MCF 10A (cell line): ENCODE measurements at regions not wholly inside any gene's neighbourhood (a gene's known extent, or its start where the extent isn't known, plus 50 kb on each side); places are given as distances from the start of the nearest gene placed in this dataset.

Source experiments
- BruUV-seq: library from RNA; stranded (reverse); fragments of 400-500 nt; replicated peaks from 2 replicates; lab custom pipeline; 2021; lab: Mats Ljungman, UMichigan
- CTCF ChIA-PET: fragments of 300-600 bp; sonication (Branson Sonifier 250); formaldehyde crosslinking; extraction: SDS; loops from one replicate; lab custom pipeline; 2021; ENCODE audit warnings: antibody characterized with exemption, inconsistent platforms; lab: Yijun Ruan, JAX
- POLR2A ChIA-PET: fragments of 300-600, 350-650 bp; sonication (Branson Sonifier 250); formaldehyde crosslinking; extraction: SDS; loops from one replicate; lab custom pipeline; 2020; ENCODE audit warnings: antibody characterized with exemption, inconsistent platforms; lab: Yijun Ruan, JAX
- DNase-seq: peaks from one replicate; pipeline ENCODE4 v3.0.0-alpha.2; 2018; ENCODE audit not compliant: unreplicated experiment
- H3K27ac Mint-ChIP-seq: one replicate; pipeline ENCODE4 v1.8.0; 2022; ENCODE audit warnings: mild to moderate bottlenecking, low read depth, mixed read lengths; ENCODE audit not compliant: unreplicated experiment
- H3K27me3 Mint-ChIP-seq: one replicate; pipeline ENCODE4 v1.8.0; 2022; ENCODE audit warnings: mixed read lengths; ENCODE audit not compliant: insufficient read depth, unreplicated experiment
- H3K36me3 Mint-ChIP-seq: one replicate; pipeline ENCODE4 v1.8.0; 2022; ENCODE audit warnings: mild to moderate bottlenecking, moderate library complexity, mixed read lengths; ENCODE audit not compliant: insufficient read depth, unreplicated experiment
- H3K4me1 Mint-ChIP-seq: one replicate; pipeline ENCODE4 v1.8.0; 2022; ENCODE audit warnings: mixed read lengths; ENCODE audit not compliant: insufficient read depth, unreplicated experiment
- H3K4me3 Mint-ChIP-seq: one replicate; pipeline ENCODE4 v1.8.0; 2022; ENCODE audit warnings: mild to moderate bottlenecking, moderate library complexity, mixed read lengths; ENCODE audit not compliant: unreplicated experiment
- H3K9me3 Mint-ChIP-seq: one replicate; pipeline ENCODE4 v1.8.0; 2022; ENCODE audit warnings: mixed read lengths; ENCODE audit not compliant: unreplicated experiment
- CTCF ChIP-seq: fragments of 200-600 bp; IDR thresholded peaks from one replicate; pipeline ENCODE4 v1.8.0; 2022; ENCODE audit warnings: antibody characterized with exemption, mild to moderate bottlenecking; ENCODE audit not compliant: unreplicated experiment
- intact Hi-C: fragments of 100-400 bp; cut with micrococcal nuclease; formaldehyde crosslinking; loops from 2 replicates; pipeline ENCODE4 v1.14.1; 2022

DNA sequence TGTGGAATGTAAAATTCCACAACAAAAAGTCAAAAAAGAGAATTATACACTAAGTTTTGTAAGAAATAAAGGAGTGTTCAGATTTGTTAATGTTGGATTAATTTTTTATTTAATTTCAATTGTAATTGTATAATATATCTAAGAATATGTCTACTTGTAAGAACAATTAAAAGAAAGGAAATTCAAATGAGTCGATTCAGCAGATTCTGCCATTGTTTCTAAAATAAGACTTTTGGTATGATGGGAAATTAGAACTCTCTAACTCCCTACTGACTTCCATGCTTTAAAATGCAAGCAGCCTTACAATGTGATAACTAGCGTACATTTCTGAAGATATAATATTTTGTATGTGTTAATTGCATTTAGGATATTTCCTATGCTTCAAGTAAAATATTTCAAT is 395.9 kb upstream of the ZNF717 start:
- BruUV-seq, result no TSS peak
- intact Hi-C loops, result no loop called here

GRCh38 chr3:76198086-76198485 is 412.7 kb upstream of the ZNF717 start:
- Mint-ChIP-seq H3K9me3 (no peaks in the 10 kb centered on the region), H3K4me1 (no peaks in the 10 kb centered on the region), H3K4me3 (no peak overlapping the region), H3K27ac (no peak overlapping the region), H3K27me3 (peaks cover 15% of the 10 kb centered on the region), H3K36me3 (no peaks in the 10 kb centered on the region)
- no peak for DNase-seq
- intact Hi-C loops, result no loop called here
- POLR2A ChIA-PET, result no interaction called here
- no peak for TF ChIP-seq CTCF
- CTCF ChIA-PET, result no interaction called here
- BruUV-seq, result no TSS peak

More for the DNA sequence above, 395.9 kb upstream of the ZNF717 start:
- DNase-seq, result no peak
- ChIA-PET POLR2A (no interaction called here), CTCF (no interaction called here)
- Mint-ChIP-seq H3K36me3 (no peaks in the 10 kb centered on the region), H3K9me3 (peaks cover 9% of the 10 kb centered on the region), H3K4me3 (no peak overlapping the region), H3K4me1 (no peaks in the 10 kb centered on the region), H3K27ac (no peak overlapping the region), H3K27me3 (peaks cover 63% of the 10 kb centered on the region)
- TF ChIP-seq CTCF, result no peak

DNA sequence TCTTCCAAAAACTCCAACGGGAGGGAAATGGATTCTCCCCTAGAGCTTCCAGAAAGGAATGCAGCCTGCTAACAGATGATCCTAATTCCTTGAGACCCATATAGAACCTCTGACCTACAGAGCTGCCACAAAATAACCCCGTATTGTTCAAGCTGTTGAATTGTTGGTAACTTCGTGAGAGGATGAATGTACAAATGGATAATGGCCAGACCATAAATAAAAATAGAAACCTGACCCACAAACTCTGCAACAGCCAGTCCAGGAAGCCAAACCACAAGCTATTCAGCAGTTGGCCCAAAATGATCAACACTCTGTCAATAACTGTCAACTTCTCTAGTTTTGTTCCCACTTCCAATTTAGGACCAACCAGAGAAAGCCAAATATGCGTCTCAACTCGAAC is 414.0 kb upstream of the ZNF717 start:
- no peaks in the 10 kb centered on the region for H3K4me1 Mint-ChIP-seq
- no TSS peak for BruUV-seq
- POLR2A ChIA-PET, result no interaction called here
- intact Hi-C loops, result no loop called here
- no peaks in the 10 kb centered on the region for H3K9me3 Mint-ChIP-seq
- CTCF ChIA-PET, result no interaction called here
- peaks cover 26% of the 10 kb centered on the region for H3K27me3 Mint-ChIP-seq
- H3K36me3 Mint-ChIP-seq, result no peaks in the 10 kb centered on the region
- no peak for TF ChIP-seq CTCF
- DNase-seq, result no peak
- H3K27ac Mint-ChIP-seq, result no peak overlapping the region
- no peak overlapping the region for H3K4me3 Mint-ChIP-seq

- intact Hi-C loops, result no loop called here
- POLR2A ChIA-PET, result no interaction called here
- CTCF ChIA-PET, result no interaction called here
- DNase-seq, result peak; percentile 36
- Mint-ChIP-seq H3K4me1 (no peaks in the 10 kb centered on the region), H3K27ac (no peak overlapping the region), H3K36me3 (no peaks in the 10 kb centered on the region), H3K9me3 (no peaks in the 10 kb centered on the region), H3K4me3 (no peak overlapping the region), H3K27me3 (peaks cover 42% of the 10 kb centered on the region)
- TF ChIP-seq CTCF, result no peak
- BruUV-seq, result no TSS peak
Observed at GRCh38 chr3:76203578-76203977, 418.2 kb upstream of the ZNF717 start.
